22Rv1 (cell line): ENCODE measurements at regions not wholly inside any gene's neighbourhood (a gene's known extent, or its start where the extent isn't known, plus 50 kb on each side); places are given as distances from the start of the nearest gene placed in this dataset.

Experiments used
- H3K27ac ChIP-seq: fragments of 450-650 bp; 2 replicates; pipeline ENCODE4 v1.5.1; 2017
- CTCF ChIP-seq: fragments of 450-650 bp; IDR thresholded peaks from 2 replicates; pipeline ENCODE4 v1.5.1; 2017; ENCODE audit warnings: mild to moderate bottlenecking
- ZFX ChIP-seq: fragments of 450-650 bp; IDR thresholded peaks from 2 replicates; pipeline ENCODE4 v1.6.1; 2017; ENCODE audit warnings: antibody characterized with exemption, borderline replicate concordance

GRCh38 chr6:146957181-146958093, 246.8 kb upstream of the STXBP5 start:
- no peak for TF ChIP-seq ZFX
- H3K27ac ChIP-seq: no peak overlapping the region

GRCh38 chr6:146961831-146962230, 242.4 kb upstream of the STXBP5 start:
- TF ChIP-seq CTCF (no peak), ZFX (no peak)
- H3K27ac ChIP-seq: no peak overlapping the region

- no peak for TF ChIP-seq ZFX
- TF ChIP-seq CTCF: no peak
- H3K27ac ChIP-seq: no peak overlapping the region
Observed at GRCh38 chr6:146962329-146962728, 241.9 kb upstream of the STXBP5 start.

GRCh38 chr6:146965110-146965689, 239.0 kb upstream of the STXBP5 start:
- no peak for TF ChIP-seq CTCF
- H3K27ac ChIP-seq: no peak overlapping the region

GRCh38 chr6:146968041-146968760, 236.0 kb upstream of the STXBP5 start:
- H3K27ac ChIP-seq: no peak overlapping the region
- no peak for TF ChIP-seq ZFX
- no peak for TF ChIP-seq CTCF

- H3K27ac ChIP-seq: no peak overlapping the region
- TF ChIP-seq CTCF: no peak
- TF ChIP-seq ZFX: no peak
Observed at GRCh38 chr6:146972546-146972945, 231.7 kb upstream of the STXBP5 start.

GRCh38 chr6:146974351-146974750, 229.9 kb upstream of the STXBP5 start:
- H3K27ac ChIP-seq: no peak overlapping the region
- TF ChIP-seq CTCF (no peak), ZFX (no peak)
